Activated CD8-positive, alpha-beta memory T cell treated with anti-CD3 and anti-CD28 coated beads, Interleukin-2, amount 50 U/mL, for 4 hours (primary cell): ENCODE measurements at regions not wholly inside any gene's neighbourhood (a gene's known extent, or its start where the extent isn't known, plus 50 kb on each side); places are given as distances from the start of the nearest gene placed in this dataset.
"Not testable (repeated sequence)": the region's sequence is repeated elsewhere in the genome, so short reads cannot be mapped to it uniquely, and the experiment has no call there.

Experiments used
- DNase-seq: peaks from one replicate; pipeline ENCODE4 v3.0.0-alpha.2; 2020

GRCh38 chr17:18546514-18547398 is 70.2 kb downstream of the LGALS9C start:
- DNase-seq, result not testable (repeated sequence)

- not testable (repeated sequence) for DNase-seq
Observed at GRCh38 chr17:18557086-18557485, 80.5 kb downstream of the LGALS9C start.

GRCh38 chr17:18563381-18564098 is 80.7 kb downstream of the TBC1D28 start:
- DNase-seq, result not testable (repeated sequence)

GRCh38 chr17:18564099-18564448 is 80.1 kb downstream of the TBC1D28 start:
- peak; percentile 26 for DNase-seq

- DNase-seq, result not testable (repeated sequence)
Observed at GRCh38 chr17:18568108-18568995, 75.8 kb downstream of the TBC1D28 start.

- DNase-seq, result not testable (repeated sequence)
Observed at GRCh38 chr17:18569489-18569913, 74.7 kb downstream of the TBC1D28 start.

- not testable (repeated sequence) for DNase-seq
Observed at GRCh38 chr17:18572536-18572935, 71.7 kb downstream of the TBC1D28 start.

- DNase-seq, result not testable (repeated sequence)
Observed at GRCh38 chr17:18574137-18574536, 70.1 kb downstream of the TBC1D28 start.
